AG08395 (cell line): ENCODE measurements at regions not wholly inside any gene's neighbourhood (a gene's known extent, or its start where the extent isn't known, plus 50 kb on each side); places are given as distances from the start of the nearest gene placed in this dataset.
"Not testable (repeated sequence)": the region's sequence is repeated elsewhere in the genome, so short reads cannot be mapped to it uniquely, and the experiment has no call there.

ENCODE experiments used
- DNase-seq: peaks from one replicate; pipeline ENCODE4 v3.0.0; 2012; ENCODE audit warnings: mixed read lengths, low spot score

GRCh38 chr3:166522017-166522416 lies 684.8 kb upstream of the BCHE start:
- DNase-seq, result no peak

- DNase-seq, result no peak
These were observed 682.2 kb upstream of the BCHE start for GRCh38 chr3:166519443-166519842.

GRCh38 chr3:166518040-166518439 lies 680.8 kb upstream of the BCHE start:
- no peak for DNase-seq

DNA sequence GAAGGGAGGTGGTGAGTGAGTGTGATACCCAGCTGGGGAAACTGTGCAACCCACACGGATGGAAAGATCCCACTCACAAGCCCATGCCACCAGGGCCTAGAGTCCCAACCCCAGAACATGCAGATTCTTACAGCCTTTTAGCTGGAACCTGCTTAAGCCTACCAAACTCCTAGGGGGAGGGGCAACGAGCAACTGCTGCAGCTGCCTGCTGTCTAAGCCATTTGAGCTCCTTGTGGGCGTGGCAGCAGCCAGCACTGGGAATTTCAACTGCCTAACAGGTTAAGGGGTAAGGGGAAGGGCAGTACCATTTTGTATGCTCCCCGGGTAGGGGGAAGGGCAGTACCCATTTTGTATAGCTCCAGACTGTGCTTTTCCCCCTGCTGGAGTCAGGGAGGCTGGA lies 673.2 kb upstream of the BCHE start:
- DNase-seq, result no peak

DNA sequence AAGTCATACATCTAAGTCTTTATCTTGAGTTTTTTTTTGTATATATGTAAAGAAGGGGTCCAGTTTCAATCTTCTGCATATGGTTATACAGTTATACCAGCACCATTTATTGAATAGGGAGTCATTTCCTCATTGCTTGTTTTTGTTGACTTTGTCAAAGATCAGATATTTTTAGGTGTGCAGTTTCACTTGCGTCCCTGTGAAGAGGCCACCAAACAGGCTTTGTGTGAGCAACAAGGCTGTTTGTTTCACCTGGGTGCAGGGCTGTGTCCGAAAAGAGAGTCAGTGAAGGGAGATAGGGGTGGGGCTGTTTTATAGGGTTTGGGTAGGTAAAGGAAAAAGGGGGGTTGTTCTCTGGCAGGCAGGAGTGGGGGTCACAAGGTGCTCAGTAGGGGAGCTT lies 663.2 kb upstream of the BCHE start:
- not testable (repeated sequence) for DNase-seq

- DNase-seq, result no peak
These were observed 662.4 kb upstream of the BCHE start for GRCh38 chr3:166499636-166500035.

DNA sequence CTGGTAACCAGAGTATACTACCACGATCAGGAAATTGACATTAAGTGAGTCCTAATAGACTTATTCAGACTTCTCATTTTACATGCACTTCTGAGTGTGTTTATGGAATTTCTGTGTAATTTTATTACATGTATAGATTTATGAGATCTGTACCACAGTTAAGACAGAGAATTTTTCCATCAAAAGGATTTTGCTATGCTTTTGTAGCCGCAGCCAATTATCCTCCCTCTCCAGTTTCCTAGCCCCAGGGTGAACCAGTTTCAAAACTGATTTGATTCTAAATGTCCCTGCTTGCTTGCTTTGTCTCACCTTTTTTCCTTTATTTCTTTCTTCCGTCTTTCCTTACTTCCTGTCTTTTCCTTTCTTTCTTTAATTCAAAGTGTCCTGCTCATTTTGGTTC lies 661.2 kb upstream of the BCHE start:
- DNase-seq, result no peak

- DNase-seq, result no peak
These were observed 652.6 kb upstream of the BCHE start for GRCh38 chr3:166489826-166490225.

DNA sequence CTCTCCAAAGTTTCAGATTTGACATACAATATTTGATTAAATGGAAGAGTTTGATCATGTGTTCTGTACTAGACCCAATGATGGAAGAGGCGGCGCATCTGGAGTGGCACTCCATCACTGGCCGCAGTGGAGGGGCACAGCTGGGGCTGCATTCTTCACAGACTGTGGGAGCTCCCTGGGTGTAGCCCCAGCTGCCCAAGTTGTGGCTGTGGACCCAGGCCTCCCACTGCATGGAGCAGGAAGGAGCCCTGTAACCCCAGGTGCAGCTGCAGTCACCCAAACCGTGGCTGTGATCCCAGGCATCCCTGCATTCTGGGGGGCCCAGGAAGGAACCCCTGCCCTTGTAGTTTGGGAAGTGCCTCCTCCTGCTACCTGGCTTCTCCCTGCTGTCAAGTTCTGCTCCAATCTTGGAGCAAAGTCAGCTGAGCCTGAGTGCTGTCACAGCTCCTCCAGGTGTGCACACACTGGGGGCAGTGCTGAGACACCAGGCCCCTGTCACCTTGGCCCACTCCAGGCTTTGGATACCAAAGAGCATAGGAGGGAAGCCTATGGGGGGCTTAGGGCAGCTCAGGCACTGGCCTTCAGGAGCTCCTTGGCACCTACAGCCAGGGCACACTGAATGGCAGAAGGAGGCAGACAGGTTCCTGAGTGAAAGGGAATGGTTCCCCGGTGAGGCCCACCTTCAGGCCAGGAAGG lies 651.9 kb upstream of the BCHE start:
- DNase-seq, result no peak

DNA sequence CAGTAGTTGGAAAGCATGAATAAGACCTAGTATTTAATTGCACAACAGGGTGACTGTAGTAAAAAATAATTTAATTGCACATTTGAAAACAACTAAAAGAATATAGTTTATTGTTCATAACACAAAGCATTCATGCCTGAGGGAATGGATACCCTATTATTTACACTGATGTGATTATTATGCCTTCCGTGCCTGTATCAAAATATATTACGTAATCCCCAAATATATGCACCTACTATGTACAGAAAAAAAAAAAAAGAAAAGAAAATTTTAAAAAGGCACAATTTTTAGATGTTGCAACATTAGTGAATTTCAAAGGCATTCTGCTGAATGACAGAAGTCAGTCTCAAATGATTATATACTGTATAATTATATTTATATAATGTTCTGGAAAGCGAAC lies 647.2 kb upstream of the BCHE start:
- no peak for DNase-seq

- no peak for DNase-seq
These were observed 644.1 kb upstream of the BCHE start for GRCh38 chr3:166481340-166481739.

DNA sequence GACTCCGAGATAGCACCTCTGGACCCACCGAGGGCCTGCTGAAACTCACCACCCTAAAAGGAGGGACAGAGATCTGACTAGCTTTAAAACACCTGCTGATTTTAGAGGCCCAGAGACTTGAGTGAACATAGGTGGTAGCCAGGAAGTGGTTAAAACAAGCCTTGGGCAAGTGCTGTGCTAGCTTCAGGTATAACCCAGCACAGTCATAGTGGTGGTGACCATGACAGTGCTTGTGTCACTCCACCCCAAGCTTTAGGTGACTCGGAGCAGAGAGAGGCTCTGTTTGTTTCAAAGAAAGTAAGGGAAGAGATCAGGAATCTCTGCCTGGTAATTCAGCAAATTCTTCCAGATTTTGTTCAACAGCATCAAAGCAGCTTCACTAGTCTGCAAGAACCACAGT lies 641.1 kb upstream of the BCHE start:
- DNase-seq, result no peak

DNA sequence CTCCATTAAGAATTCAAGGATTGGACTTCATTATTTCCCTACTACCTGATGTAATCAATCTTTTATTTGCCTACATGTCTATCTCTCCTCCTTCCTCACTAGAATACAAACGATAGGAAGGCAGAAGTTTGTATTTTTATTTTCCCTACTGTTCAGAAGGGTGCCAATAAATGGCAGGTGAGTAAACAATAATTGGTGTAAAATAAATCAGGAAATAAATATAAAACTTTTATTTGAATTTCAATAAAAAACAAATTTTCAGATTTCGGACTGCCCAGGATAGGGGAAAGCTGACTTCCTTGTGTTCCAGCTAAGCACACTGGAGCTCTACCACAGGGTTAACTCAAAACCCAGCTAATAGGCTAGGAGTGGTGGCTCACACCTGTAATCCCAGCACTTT lies 636.3 kb upstream of the BCHE start:
- no peak for DNase-seq

DNA sequence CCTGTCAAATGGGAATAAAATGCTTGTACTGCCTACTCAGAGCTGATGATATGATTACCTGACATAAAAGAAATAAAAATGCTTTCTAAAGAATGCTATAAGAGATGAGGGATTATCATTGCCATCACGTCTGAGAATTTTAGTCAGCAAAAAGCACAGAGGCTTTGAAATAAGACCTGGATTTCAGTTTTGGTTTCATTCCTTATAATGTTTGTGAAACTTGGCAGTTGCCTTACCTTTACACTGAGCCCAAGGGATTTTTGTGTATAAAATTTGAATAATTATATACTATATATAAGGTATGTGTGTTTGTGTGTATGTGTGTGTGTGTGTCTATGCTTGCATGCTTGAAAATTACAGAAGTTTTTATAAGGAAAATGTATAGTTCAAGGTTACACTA lies 634.8 kb upstream of the BCHE start:
- no peak for DNase-seq

DNA sequence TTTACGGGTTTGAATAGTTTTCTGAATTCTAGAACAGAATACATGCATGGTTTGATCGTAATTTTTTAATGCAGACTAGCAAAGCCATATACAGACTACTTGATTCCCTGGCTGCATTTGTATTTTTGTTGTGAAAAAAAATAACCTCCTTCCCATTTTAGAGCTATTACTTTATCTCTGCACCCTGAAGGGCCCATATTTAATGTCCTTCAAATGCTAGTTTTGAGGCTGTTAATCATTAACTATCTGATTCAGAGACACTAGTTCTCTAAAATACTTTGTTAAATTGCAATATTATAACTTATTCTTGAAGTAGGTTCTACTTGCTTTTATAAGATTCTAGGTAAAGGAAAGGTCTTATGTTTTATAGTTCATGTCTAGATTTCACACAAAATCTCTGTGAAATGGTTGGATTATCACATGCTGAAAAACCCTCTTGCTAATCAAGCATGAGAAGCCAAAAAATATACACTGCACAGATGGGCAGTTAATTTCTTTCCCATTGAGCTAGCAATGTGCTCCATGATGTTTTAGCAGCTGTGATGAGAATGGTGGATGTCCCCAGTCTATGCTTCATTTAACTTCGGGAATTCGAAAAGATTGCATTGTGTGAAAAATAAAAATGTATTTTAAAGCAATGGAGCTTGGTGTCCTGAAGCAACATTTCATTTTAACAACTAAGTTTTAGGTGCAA lies 634.0 kb upstream of the BCHE start:
- no peak for DNase-seq

DNA sequence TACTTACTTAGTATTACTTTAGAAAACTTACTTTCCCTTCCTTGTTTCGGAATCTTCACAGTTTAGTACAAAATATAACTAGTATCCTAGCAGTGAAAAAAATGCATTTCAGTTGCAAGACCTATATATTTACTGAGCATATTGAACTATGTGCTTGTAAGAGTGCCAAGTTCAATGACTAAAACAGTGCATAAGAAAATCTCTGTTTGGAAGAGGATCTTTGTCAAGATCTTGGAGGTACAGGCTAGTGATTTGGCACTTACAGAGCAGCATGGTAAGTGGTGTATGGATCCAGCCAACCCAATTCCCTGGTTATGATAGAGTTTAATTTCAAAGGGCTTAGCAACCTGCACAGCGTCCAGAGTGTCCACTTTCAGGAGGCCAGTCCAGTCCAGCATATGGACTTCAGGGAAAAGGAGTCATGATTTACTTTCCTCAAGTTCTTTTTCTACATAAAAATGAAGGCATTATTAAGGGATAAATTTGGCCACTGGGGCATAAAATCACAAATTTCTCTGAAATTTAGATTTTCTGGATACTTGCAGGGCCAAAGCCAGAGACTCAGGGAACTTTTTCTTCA lies 625.8 kb upstream of the BCHE start:
- DNase-seq, result no peak

DNA sequence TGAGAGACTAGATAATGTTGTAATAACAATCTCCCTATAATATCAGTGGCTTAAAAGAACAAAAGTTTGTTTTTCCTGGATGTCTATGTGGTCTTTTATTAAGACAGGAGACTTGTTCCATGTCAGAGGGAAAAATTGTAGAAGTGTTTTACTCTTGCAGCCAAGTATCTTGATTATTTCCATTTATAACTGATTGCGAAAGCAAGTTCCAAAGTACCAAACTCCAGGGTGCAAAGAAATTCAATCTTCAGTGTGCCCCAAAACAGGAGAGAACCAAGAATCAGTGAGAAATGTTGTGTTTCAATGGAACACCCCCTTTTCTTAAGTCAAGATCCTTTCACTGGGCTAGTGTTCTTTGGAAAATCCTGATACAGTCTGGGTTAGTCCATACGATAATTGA lies 624.4 kb upstream of the BCHE start:
- DNase-seq, result no peak

DNA sequence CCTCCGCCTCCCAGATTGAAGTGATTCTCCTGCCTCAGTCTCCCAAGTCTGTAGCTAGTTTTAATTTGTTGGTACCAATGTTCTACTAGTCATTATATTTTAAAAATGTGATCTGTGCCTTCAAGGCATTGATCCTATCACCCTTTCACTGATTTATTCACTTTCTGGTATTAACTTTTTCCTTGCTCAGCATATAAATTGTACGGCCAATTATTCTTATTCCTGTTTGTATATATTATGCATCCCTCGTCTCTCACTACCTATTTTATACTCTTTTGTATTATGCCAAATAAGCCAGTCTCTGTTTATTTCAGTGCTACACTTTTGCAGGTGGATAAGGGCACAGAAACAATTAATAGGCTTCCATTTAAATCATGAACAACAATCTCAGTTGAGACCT lies 620.2 kb upstream of the BCHE start:
- DNase-seq, result no peak

DNA sequence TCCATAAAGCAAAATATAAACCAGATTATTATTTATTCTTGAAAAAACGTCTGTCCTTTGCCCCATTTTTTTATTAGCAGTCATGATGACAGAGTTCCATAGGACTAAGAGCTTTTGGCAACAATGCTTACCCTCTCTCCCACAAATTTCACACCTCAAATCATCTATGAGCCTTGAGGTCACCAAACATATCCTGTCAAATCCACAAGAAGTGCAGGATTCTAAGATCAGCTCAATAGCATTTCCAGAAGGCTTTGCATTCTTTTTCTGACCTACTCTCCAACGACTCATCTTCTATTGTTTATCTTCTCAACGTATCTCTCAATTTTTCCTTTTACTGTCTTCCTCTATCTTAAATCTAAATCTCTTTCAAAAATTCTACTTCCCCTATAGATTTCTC lies 619.1 kb upstream of the BCHE start:
- no peak for DNase-seq

DNA sequence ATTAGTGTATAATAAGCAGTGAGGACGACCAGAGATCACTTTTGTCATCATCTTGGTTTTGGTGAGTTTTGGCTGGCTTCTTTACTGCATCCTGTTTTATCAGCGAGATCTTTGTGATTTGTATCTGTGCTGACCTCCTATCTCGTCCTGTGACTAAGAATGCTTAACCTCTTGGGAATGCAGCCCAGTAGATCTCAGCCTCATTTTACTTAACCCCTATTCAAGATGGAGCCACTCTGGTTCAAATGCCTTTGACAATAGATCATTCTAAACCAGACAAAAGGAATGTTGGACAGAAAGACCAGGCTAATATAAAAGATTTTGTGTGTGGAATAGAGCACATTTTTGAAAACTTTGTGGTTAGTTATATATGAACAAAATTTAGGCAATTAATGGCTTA lies 618.5 kb upstream of the BCHE start:
- no peak for DNase-seq

- DNase-seq, result no peak
These were observed 616.3 kb upstream of the BCHE start for GRCh38 chr3:166453478-166453877.

DNA sequence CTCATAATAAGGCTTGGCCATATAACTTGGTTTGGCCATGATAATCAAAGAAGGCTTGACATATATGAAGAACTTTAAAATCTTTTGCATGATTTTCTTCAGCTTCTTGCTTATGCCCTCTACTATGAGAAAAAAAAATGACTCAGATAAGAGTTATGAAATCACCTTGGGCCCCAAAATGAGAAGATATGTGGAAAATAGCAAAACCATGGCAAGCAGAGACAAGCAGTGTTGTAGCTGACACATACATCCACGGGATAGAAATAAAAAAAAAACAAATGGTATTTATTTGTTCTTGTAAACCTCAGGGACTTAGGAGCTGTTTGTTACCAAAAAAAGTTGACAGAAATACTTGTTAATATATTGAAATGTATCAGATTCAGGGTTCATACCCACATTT lies 614.8 kb upstream of the BCHE start:
- DNase-seq, result no peak

GRCh38 chr3:166447513-166447912 lies 610.3 kb upstream of the BCHE start:
- no peak for DNase-seq

GRCh38 chr3:166446986-166447385 lies 609.8 kb upstream of the BCHE start:
- no peak for DNase-seq
